ENCODE measurements at regions not wholly inside any gene's neighbourhood (a gene's known extent, or its start where the extent isn't known, plus 50 kb on each side); places are given as distances from the start of the nearest gene placed in this dataset.

- H3K4me3 ChIP-seq (ENCODE audit: low read length), result no peak overlapping the region
- TF ChIP-seq CTCF (IDR thresholded peaks at IDR 0.05; ENCODE audit: insufficient read depth, low read depth, low read length, missing control alignments), result no peak
- DNase-seq (ENCODE audit: low read depth), result no peak
These were observed 303.3 kb downstream of the POU4F1 start for GRCh38 chr13:78299832-78300623.

GRCh38 chr13:78298657-78299056 is 304.7 kb downstream of the POU4F1 start:
- peak; percentile 42 for DNase-seq (ENCODE audit: low read depth)
- no peak for TF ChIP-seq CTCF (IDR thresholded peaks at IDR 0.05; ENCODE audit: insufficient read depth, low read depth, low read length, missing control alignments)
- H3K4me3 ChIP-seq (ENCODE audit: low read length), result no peak overlapping the region

GRCh38 chr13:78286748-78287147 is 316.6 kb downstream of the POU4F1 start:
- DNase-seq (ENCODE audit: low read depth), result no peak
- TF ChIP-seq CTCF (IDR thresholded peaks at IDR 0.05; ENCODE audit: insufficient read depth, low read depth, low read length, missing control alignments), result no peak
- no peak overlapping the region for H3K4me3 ChIP-seq (ENCODE audit: low read length)

- no peak overlapping the region for H3K4me3 ChIP-seq (ENCODE audit: low read length)
- no peak for DNase-seq (ENCODE audit: low read depth)
- TF ChIP-seq CTCF (IDR thresholded peaks at IDR 0.05; ENCODE audit: insufficient read depth, low read depth, low read length, missing control alignments), result no peak
These were observed 338.3 kb downstream of the POU4F1 start for GRCh38 chr13:78265098-78265497.

GRCh38 chr13:78258304-78258703 is 339.7 kb upstream of the EDNRB start:
- TF ChIP-seq CTCF (IDR thresholded peaks at IDR 0.05; ENCODE audit: insufficient read depth, low read depth, low read length, missing control alignments), result no peak

GRCh38 chr13:78256484-78256883 is 337.9 kb upstream of the EDNRB start:
- DNase-seq (ENCODE audit: low read depth), result no peak
- no peak overlapping the region for H3K4me3 ChIP-seq (ENCODE audit: low read length)
- no peak for TF ChIP-seq CTCF (IDR thresholded peaks at IDR 0.05; ENCODE audit: insufficient read depth, low read depth, low read length, missing control alignments)

More at GRCh38 chr13:78258304-78258703, 339.7 kb upstream of the EDNRB start:
- H3K4me3 ChIP-seq (ENCODE audit: low read length), result no peak overlapping the region
- DNase-seq (ENCODE audit: low read depth), result no peak

GRCh38 chr13:78254113-78254512 is 335.5 kb upstream of the EDNRB start:
- DNase-seq (ENCODE audit: low read depth), result no peak
- H3K4me3 ChIP-seq (ENCODE audit: low read length), result no peak overlapping the region
- TF ChIP-seq CTCF (IDR thresholded peaks at IDR 0.05; ENCODE audit: insufficient read depth, low read depth, low read length, missing control alignments), result no peak

Data from epithelial cell of esophagus (primary cell).